Ovary (tissue), 7 donors: ENCODE measurements at regions not wholly inside any gene's neighbourhood (a gene's known extent, or its start where the extent isn't known, plus 50 kb on each side); places are given as distances from the start of the nearest gene placed in this dataset.
"Not testable (repeated sequence)": the region's sequence is repeated elsewhere in the genome, so short reads cannot be mapped to it uniquely, and the experiment has no call there.

Experiments used
- DNase-seq, 5 donors: peaks; one replicate each; pipeline ENCODE4 v3.0.0-alpha.2; 2019 to 2020
- H3K27ac ChIP-seq, 2 donors: fragments of 200-600 bp; one replicate each; pipeline versions ENCODE4 v1.5.1 to v1.8.0; 2019 to 2022
- H3K27me3 ChIP-seq: fragments of 200-600 bp; one replicate; pipeline ENCODE4 v1.8.0; 2022
- H3K36me3 ChIP-seq: fragments of 200-600 bp; sonication (generic); one replicate; pipeline ENCODE4 v1.5.1; 2019
- H3K4me1 ChIP-seq: one replicate; pipeline ENCODE4 v1.8.1; 2013; ENCODE audit warnings: mild to moderate bottlenecking, moderate library complexity; ENCODE audit not compliant: insufficient read depth
- H3K4me3 ChIP-seq: fragments of 200-600 bp; sonication (generic); one replicate; pipeline ENCODE4 v1.5.1; 2017
- H3K9me3 ChIP-seq, 2 donors: fragments of 200-600 bp in 1 of 2; sonication (generic) in 1 of 2; one replicate each; pipeline versions ENCODE4 v1.5.1 to v1.8.1; 2013 to 2019; ENCODE audit warnings: mild to moderate bottlenecking in 1 of 2, moderate library complexity in 1 of 2
- EP300 ChIP-seq: sonication (generic); formaldehyde crosslinking; IDR thresholded peaks from one replicate; pipeline ENCODE4 v1.6.1; 2017; ENCODE audit warnings: antibody characterized with exemption
- POLR2A ChIP-seq: fragments of 450-650 bp; IDR thresholded peaks from one replicate; pipeline ENCODE4 v1.6.1; 2017; ENCODE audit warnings: antibody characterized with exemption, mild to moderate bottlenecking, moderate library complexity
- WGBS, 3 donors: extraction: QIAGEN DNeasy Blood & Tissue Kit in 1 of 3; methylation state at CpG; one replicate each; pipeline versions ENCODE4 v1.1.5 to v1.1.7; 2013 to 2017; 5-methylcytosine and 5-hydroxymethylcytosine counted together
- intact Hi-C, 4 donors: fragments of 100-400 bp; cut with DNase I; formaldehyde crosslinking; loops; one replicate each; pipeline versions ENCODE4 v1.11.0 to v1.15.1; 2022 to 2023
- TF ChIP-seq, protein P1 (sequence below), 3 donors: fragments of 450-650 bp in 2 of 3; fragments of 200-600 bp in 1 of 3; IDR thresholded peaks; one replicate each; pipeline versions ENCODE4 v1.5.1 to v1.8.0; 2016 to 2022; ENCODE audit warnings: antibody characterized with exemption in 3 of 3, mild to moderate bottlenecking in 1 of 3
- donor health status: DM: no; HTN: no; CAD: no; lungs with moderate emphysema.
- donor health status: DM: no; HTN: no; CAD: no.
- donor health status: Bipolar disorder and iron deficiency.
- donor health status: DM: no; HTN: no; CAD: no.
- donor health status: DM: yes; HTN: yes; CAD: no.

GRCh38 chr7:94154182-94154581 is 150.0 kb upstream of the BET1 start:
- H3K4me1 ChIP-seq = no peaks in the 10 kb centered on the region
- no peak overlapping the region for H3K27ac ChIP-seq
- H3K36me3 ChIP-seq = no peaks in the 10 kb centered on the region
- no peak for TF ChIP-seq POLR2A
- TF ChIP-seq EP300 = no peak
- TF ChIP-seq, protein P1, sequence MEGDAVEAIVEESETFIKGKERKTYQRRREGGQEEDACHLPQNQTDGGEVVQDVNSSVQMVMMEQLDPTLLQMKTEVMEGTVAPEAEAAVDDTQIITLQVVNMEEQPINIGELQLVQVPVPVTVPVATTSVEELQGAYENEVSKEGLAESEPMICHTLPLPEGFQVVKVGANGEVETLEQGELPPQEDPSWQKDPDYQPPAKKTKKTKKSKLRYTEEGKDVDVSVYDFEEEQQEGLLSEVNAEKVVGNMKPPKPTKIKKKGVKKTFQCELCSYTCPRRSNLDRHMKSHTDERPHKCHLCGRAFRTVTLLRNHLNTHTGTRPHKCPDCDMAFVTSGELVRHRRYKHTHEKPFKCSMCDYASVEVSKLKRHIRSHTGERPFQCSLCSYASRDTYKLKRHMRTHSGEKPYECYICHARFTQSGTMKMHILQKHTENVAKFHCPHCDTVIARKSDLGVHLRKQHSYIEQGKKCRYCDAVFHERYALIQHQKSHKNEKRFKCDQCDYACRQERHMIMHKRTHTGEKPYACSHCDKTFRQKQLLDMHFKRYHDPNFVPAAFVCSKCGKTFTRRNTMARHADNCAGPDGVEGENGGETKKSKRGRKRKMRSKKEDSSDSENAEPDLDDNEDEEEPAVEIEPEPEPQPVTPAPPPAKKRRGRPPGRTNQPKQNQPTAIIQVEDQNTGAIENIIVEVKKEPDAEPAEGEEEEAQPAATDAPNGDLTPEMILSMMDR (IDR thresholded peaks at IDR 0.05) = no peak
- DNase-seq = no peak
- intact Hi-C loops = no loop called here
- H3K4me3 ChIP-seq = no peak overlapping the region
- H3K27me3 ChIP-seq = no peaks in the 10 kb centered on the region
- no peaks in the 10 kb centered on the region for H3K9me3 ChIP-seq

GRCh38 chr7:94154858-94155257 is 150.7 kb upstream of the BET1 start:
- H3K27me3 ChIP-seq = no peaks in the 10 kb centered on the region
- 45 to 65% (median 60%) methylated on average over 3 of the region's 3 CpGs for WGBS, 3 donors
- TF ChIP-seq POLR2A = no peak
- no peak for TF ChIP-seq EP300
- DNase-seq = no peak
- intact Hi-C loops = no loop called here
- H3K4me3 ChIP-seq = no peak overlapping the region
- H3K9me3 ChIP-seq = no peaks in the 10 kb centered on the region
- no peaks in the 10 kb centered on the region for H3K36me3 ChIP-seq
- H3K4me1 ChIP-seq = no peaks in the 10 kb centered on the region
- no peak overlapping the region for H3K27ac ChIP-seq

DNA sequence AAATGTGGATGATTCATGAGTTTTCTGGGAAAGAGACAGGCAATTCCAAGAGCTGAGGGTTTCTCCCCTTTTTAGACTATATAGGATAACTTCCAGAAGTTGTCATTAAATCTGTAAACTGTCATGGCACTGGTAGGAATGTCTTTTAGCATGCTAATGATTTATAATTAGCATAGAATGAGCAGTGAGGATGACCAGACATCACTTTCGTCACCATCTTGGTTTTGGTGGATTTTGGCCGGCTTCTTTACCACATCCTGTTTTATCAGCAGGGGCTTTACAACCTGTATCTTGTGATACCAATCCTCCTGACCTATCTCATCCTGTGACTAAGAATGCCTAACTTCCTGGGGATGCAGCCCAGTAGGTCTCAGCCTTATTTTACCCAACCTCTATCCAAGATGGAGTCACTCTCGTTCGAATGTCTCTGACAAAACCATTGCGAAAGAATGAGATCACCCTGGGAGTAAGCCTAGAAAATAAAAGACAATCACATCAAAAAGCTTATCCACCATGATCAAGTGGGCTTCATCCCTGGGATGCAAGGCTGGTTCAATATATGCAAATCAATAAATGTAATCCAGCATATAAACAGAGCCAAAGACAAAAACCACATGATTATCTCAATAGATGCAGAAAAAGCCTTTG is 153.6 kb upstream of the BET1 start:
- WGBS, 3 donors = 86 to 92% (median 88%) methylated on average over 5 of the region's 5 CpGs
- DNase-seq, intact Hi-C loops, H3K4me3 ChIP-seq, H3K4me1 ChIP-seq, H3K9me3 ChIP-seq, H3K27ac ChIP-seq, H3K27me3 ChIP-seq, H3K36me3 ChIP-seq: not testable (repeated sequence)

- Histone ChIP-seq H3K9me3 (no peaks in the 10 kb centered on the region), H3K4me3 (no peak overlapping the region), H3K27ac (no peak overlapping the region), H3K36me3 (no peaks in the 10 kb centered on the region), H3K4me1 (no peaks in the 10 kb centered on the region), H3K27me3 (no peaks in the 10 kb centered on the region)
- TF ChIP-seq EP300 = no peak
- DNase-seq = no peak
- intact Hi-C loops = no loop called here
- WGBS, 3 donors = 44 to 57% (median 53%) methylated on average over 3 of the region's 3 CpGs
Observed at GRCh38 chr7:94160719-94161435, 156.7 kb upstream of the BET1 start.

- H3K27me3 ChIP-seq = no peaks in the 10 kb centered on the region
- H3K9me3 ChIP-seq = no peaks in the 10 kb centered on the region
- TF ChIP-seq POLR2A (no peak), EP300 (no peak)
- TF ChIP-seq, protein P1 (IDR thresholded peaks at IDR 0.05) = no peak
- H3K36me3 ChIP-seq = no peaks in the 10 kb centered on the region
- H3K4me3 ChIP-seq = no peak overlapping the region
- 94 to 96% (median 95%) methylated on average over 6 of the region's 6 CpGs for WGBS, 3 donors
- no peak for DNase-seq
- no peaks in the 10 kb centered on the region for H3K4me1 ChIP-seq
- intact Hi-C loops = no loop called here
- no peak overlapping the region for H3K27ac ChIP-seq
Observed at GRCh38 chr7:94161476-94161875, 157.3 kb upstream of the BET1 start.

GRCh38 chr7:94169682-94170081 is 165.5 kb upstream of the BET1 start:
- Histone ChIP-seq H3K4me1 (no peaks in the 10 kb centered on the region), H3K27ac (no peak overlapping the region), H3K27me3 (no peaks in the 10 kb centered on the region), H3K4me3 (no peak overlapping the region), H3K9me3 (no peaks in the 10 kb centered on the region), H3K36me3 (no peaks in the 10 kb centered on the region)
- TF ChIP-seq, protein P1 (IDR thresholded peaks at IDR 0.05) = no peak
- TF ChIP-seq POLR2A = no peak
- TF ChIP-seq EP300 = no peak
- DNase-seq = no peak
- WGBS, 3 donors = 93 to 97% (median 94%) methylated on average over 4 of the region's 4 CpGs
- intact Hi-C loops = no loop called here
